Naive thymus-derived CD4-positive, alpha-beta T cell (primary cell): ENCODE measurements at regions not wholly inside any gene's neighbourhood (a gene's known extent, or its start where the extent isn't known, plus 50 kb on each side); places are given as distances from the start of the nearest gene placed in this dataset.

ENCODE experiments used
- ATAC-seq: fragments of 150-1000 bp; cut with Tn5 transposase; 2 replicates; pipeline ENCODE4 v1.10.0; 2021; ENCODE audit warnings: mild to moderate bottlenecking, moderate library complexity
- CTCF ChIA-PET: fragments of 350-600 bp; sonication (Branson Sonifier 250); formaldehyde crosslinking; loops from one replicate; lab custom pipeline; 2021; ENCODE audit warnings: antibody characterized with exemption; lab: Charles Lee
- POLR2A ChIA-PET: fragments of 350-600 bp; sonication (Branson Sonifier 250); formaldehyde crosslinking; loops from one replicate; lab custom pipeline; 2021; ENCODE audit warnings: antibody characterized with exemption, inconsistent platforms; lab: Charles Lee
- DNase-seq, 9 donors: peaks; one replicate each; pipeline versions ENCODE4 v3.0.0 to v3.0.0-alpha.2; 2020 to 2022; ENCODE audit warnings: mixed read lengths in 1 of 9
- H3K27ac ChIP-seq: one replicate; pipeline ENCODE4 v1.7.0; 2013; ENCODE audit warnings: mild to moderate bottlenecking, low read depth, low read length, moderate library complexity
- H3K27me3 ChIP-seq, 2 donors: one replicate each; pipeline ENCODE4 v1.7.0; 2013; ENCODE audit warnings: low read length in 2 of 2, mild to moderate bottlenecking in 2 of 2, moderate library complexity in 2 of 2; ENCODE audit not compliant: control insufficient read depth in 2 of 2, insufficient read depth in 2 of 2
- H3K36me3 ChIP-seq, 3 experiments: 1 replicate in 2 of 3; 2 replicates in 1 of 3; pipeline ENCODE4 v1.7.0; 2013; ENCODE audit warnings: low read length in 3 of 3, mild to moderate bottlenecking in 3 of 3, moderate library complexity in 1 of 3; ENCODE audit not compliant: insufficient read depth in 3 of 3, control insufficient read depth in 2 of 3
- H3K4me1 ChIP-seq, 2 donors: one replicate each; pipeline ENCODE4 v1.7.0; 2013; ENCODE audit warnings: low read length in 2 of 2, mild to moderate bottlenecking in 2 of 2, moderate library complexity in 1 of 2; ENCODE audit not compliant: control insufficient read depth in 2 of 2, insufficient read depth in 2 of 2
- H3K4me3 ChIP-seq: 2 replicates; pipeline ENCODE4 v1.7.0; 2013; ENCODE audit warnings: mild to moderate bottlenecking, low read length
- H3K9me3 ChIP-seq, 3 experiments: 1 replicate in 2 of 3; 2 replicates in 1 of 3; pipeline ENCODE4 v1.7.0; 2013; ENCODE audit warnings: low read length in 3 of 3; ENCODE audit not compliant: control insufficient read depth in 2 of 3
- H3K27ac Mint-ChIP-seq, 9 donors: one replicate each; pipeline ENCODE4 v1.8.0; 2020 to 2022; ENCODE audit warnings: mixed read lengths in 9 of 9, mild to moderate bottlenecking in 8 of 9, moderate library complexity in 5 of 9, inconsistent platforms in 2 of 9
- H3K27me3 Mint-ChIP-seq, 5 donors: one replicate each; pipeline ENCODE4 v1.8.0; 2021 to 2022; ENCODE audit warnings: mixed read lengths in 5 of 5, mild to moderate bottlenecking in 1 of 5
- H3K36me3 Mint-ChIP-seq, 5 donors: one replicate each; pipeline ENCODE4 v1.8.0; 2020 to 2022; ENCODE audit warnings: mixed read lengths in 5 of 5, mild to moderate bottlenecking in 3 of 5, inconsistent platforms in 1 of 5
- H3K4me1 Mint-ChIP-seq, 7 donors: one replicate each; pipeline ENCODE4 v1.8.0; 2020 to 2022; ENCODE audit warnings: mixed read lengths in 7 of 7, mild to moderate bottlenecking in 3 of 7, inconsistent platforms in 1 of 7
- H3K4me3 Mint-ChIP-seq, 10 donors: one replicate each; pipeline ENCODE4 v1.8.0; 2020 to 2022; ENCODE audit warnings: mild to moderate bottlenecking in 10 of 10, mixed read lengths in 10 of 10, moderate library complexity in 6 of 10, inconsistent platforms in 2 of 10
- H3K9me3 Mint-ChIP-seq, 11 donors: one replicate each; pipeline ENCODE4 v1.8.0; 2020 to 2022; ENCODE audit warnings: mixed read lengths in 11 of 11, mild to moderate bottlenecking in 4 of 11, inconsistent platforms in 1 of 11, moderate library complexity in 1 of 11
- intact Hi-C, 2 donors: fragments of 100-400 bp; cut with micrococcal nuclease; formaldehyde crosslinking; loops; one replicate each; pipeline ENCODE4 v1.15.1; 2023

DNA sequence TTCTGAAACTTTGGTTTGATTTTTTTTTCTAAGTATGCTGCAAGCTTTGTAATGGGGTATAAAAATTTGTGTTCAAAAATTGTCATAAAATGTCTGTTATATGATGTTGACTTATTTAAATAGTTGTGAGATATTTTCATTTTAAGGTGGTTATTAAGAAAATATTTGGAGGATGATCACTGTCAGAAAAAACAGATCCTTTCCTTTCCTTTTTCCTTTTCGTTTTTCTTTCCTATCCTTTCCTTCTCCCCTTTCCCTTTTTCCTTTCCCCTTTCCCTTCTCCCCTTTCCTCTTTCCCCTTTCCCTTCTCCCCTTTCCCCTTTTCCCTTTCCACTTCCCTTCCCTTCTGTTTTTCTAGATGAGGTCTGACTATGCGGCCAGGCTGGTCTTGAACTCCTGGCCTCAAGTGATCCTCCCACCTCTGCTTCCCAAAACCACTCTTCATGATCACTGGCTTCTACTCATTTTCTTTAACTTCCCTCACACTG, 640.5 kb downstream of the PLCL1 start:
- H3K9me3 Mint-ChIP-seq, result peaks cover 0 to 3% (median 0%) of the 10 kb centered on the region in 11 donors
- CTCF ChIA-PET, result no interaction called here

DNA sequence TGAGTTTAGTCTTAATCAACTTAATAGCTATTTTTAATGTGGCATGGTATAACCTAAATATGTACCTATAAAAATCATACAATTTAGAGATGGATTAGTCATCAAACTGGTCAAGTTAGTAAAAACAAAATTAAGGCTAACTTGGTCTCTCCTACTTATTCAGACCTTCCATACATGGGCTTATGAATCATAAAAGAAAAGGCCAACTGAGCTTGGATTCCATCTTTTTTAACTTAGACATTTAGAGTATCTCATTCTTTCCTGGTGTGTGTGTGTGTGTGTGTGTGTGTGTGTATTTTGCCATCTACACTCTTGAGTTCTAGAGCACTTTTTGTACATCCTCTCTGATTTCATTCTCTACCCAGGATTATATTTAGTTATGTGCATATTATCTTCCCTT, 637.5 kb downstream of the PLCL1 start:
- no peaks in the 10 kb centered on the region for H3K4me1 ChIP-seq
- ATAC-seq, result no peak
- no peaks in the 10 kb centered on the region for H3K9me3 ChIP-seq
- Mint-ChIP-seq H3K27me3 (peaks cover 2 to 23% (median 11%) of the 10 kb centered on the region in 5 donors), H3K36me3 (no peaks in the 10 kb centered on the region), H3K9me3 (peaks cover 0 to 1% (median 0%) of the 10 kb centered on the region in 11 donors), H3K27ac (no peak overlapping the region), H3K4me1 (peaks cover 0 to 2% (median 0%) of the 10 kb centered on the region in 7 donors), H3K4me3 (no peak overlapping the region)
- peaks cover 0 to 6% of the 10 kb centered on the region in 2 donors for H3K27me3 ChIP-seq
- POLR2A ChIA-PET, result no interaction called here
- CTCF ChIA-PET, result no interaction called here
- no peaks in the 10 kb centered on the region for H3K36me3 ChIP-seq
- no peak overlapping the region for H3K27ac ChIP-seq
- no peak for DNase-seq
- no peak overlapping the region for H3K4me3 ChIP-seq
- intact Hi-C loops, result no loop called here

More for the DNA sequence above, 640.5 kb downstream of the PLCL1 start:
- Mint-ChIP-seq H3K36me3 (no peaks in the 10 kb centered on the region), H3K27ac (no peak overlapping the region), H3K27me3 (peaks cover 0 to 16% (median 11%) of the 10 kb centered on the region in 5 donors), H3K4me3 (no peak overlapping the region), H3K4me1 (no peaks in the 10 kb centered on the region)
- H3K4me1 ChIP-seq, result no peaks in the 10 kb centered on the region
- POLR2A ChIA-PET, result no interaction called here
- no peak for DNase-seq
- no peaks in the 10 kb centered on the region for H3K9me3 ChIP-seq
- H3K27ac ChIP-seq, result no peak overlapping the region
- no peaks in the 10 kb centered on the region for H3K36me3 ChIP-seq
- no peak overlapping the region for H3K4me3 ChIP-seq
- no peak for ATAC-seq
- intact Hi-C loops, result no loop called here
- peaks cover 0 to 3% of the 10 kb centered on the region in 2 donors for H3K27me3 ChIP-seq

DNA sequence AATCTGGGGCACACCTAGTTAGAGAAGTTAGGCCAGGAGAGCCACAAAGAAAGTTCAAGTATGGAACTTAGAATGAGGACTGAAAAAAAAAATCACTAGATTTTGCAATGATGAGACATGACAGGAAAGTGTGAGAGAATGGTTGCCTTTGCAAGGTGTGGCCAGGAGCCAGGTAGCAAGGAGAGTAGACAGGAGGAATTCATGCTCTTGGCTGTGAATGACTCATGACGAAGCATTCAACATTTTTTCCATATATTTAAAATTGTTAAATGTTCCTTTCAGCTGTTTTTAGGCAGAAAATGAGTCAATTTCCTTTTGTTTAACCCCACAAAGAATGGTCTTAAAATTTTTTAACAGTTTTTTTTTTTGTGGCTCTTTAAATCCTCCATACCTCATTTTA, 636.9 kb downstream of the PLCL1 start:
- DNase-seq (no peak), ATAC-seq (no peak)
- Mint-ChIP-seq H3K4me3 (no peak overlapping the region), H3K27ac (no peak overlapping the region), H3K36me3 (no peaks in the 10 kb centered on the region), H3K9me3 (peaks cover 0 to 1% (median 0%) of the 10 kb centered on the region in 11 donors), H3K4me1 (peaks cover 0 to 2% (median 0%) of the 10 kb centered on the region in 7 donors), H3K27me3 (peaks cover 2 to 28% (median 10%) of the 10 kb centered on the region in 5 donors)
- Histone ChIP-seq H3K4me3 (no peak overlapping the region), H3K9me3 (no peaks in the 10 kb centered on the region), H3K4me1 (no peaks in the 10 kb centered on the region), H3K36me3 (no peaks in the 10 kb centered on the region), H3K27me3 (peaks cover 0 to 6% of the 10 kb centered on the region in 2 donors), H3K27ac (no peak overlapping the region)
- intact Hi-C loops, result no loop called here
- ChIA-PET POLR2A (no interaction called here), CTCF (no interaction called here)

DNA sequence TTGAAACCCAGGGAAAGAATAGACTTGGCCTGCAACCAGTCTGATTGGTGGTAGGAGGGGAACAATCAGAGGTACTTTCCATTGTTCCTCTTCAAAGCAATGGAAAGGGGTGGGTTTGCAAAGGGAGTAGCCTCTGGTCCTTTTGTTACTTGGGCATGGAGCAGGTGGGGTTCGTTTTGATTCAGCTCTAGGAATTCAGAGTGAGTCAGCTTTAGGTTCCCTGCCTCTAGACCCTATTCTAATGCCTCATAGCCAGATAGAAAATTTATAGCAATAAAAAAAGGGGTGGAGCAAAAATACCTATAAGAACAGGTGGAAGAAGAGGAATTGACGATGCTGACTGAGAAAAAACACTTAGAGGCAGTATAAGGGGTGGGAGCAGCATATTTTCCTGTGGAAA, 636.4 kb downstream of the PLCL1 start:
- intact Hi-C loops, result no loop called here
- peaks cover 0 to 2% (median 0%) of the 10 kb centered on the region in 7 donors for H3K4me1 Mint-ChIP-seq
- Histone ChIP-seq H3K4me3 (no peak overlapping the region), H3K27me3 (peaks cover 0 to 6% of the 10 kb centered on the region in 2 donors), H3K36me3 (no peaks in the 10 kb centered on the region), H3K4me1 (no peaks in the 10 kb centered on the region), H3K27ac (no peak overlapping the region), H3K9me3 (no peaks in the 10 kb centered on the region)
- no peaks in the 10 kb centered on the region for H3K36me3 Mint-ChIP-seq
- no peak for ATAC-seq
- H3K27me3 Mint-ChIP-seq, result peaks cover 2 to 30% (median 10%) of the 10 kb centered on the region in 5 donors
- H3K9me3 Mint-ChIP-seq, result peaks cover 0 to 1% (median 0%) of the 10 kb centered on the region in 11 donors
- ChIA-PET POLR2A (no interaction called here), CTCF (no interaction called here)
- H3K4me3 Mint-ChIP-seq, result no peak overlapping the region
- no peak for DNase-seq
- no peak overlapping the region for H3K27ac Mint-ChIP-seq

DNA sequence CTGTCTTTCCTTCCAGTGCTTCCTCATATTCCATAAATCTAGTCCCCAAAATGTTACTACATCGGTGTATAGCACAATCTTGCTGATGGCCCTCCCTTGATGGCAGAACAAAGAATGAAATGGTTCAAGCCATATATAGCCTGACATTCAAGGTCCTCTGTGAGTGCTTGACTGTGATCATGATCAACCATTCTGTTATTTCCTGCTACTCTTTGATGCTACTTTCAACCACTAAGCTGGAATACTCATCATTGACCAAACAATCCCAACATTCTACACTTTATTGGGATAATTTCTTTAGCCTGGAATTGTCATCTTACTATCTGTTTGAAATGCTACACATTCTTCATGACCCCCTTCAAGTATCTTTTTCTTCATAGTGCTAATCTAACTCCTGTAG, 633.9 kb downstream of the PLCL1 start:
- H3K27me3 Mint-ChIP-seq, result peaks cover 2 to 30% (median 11%) of the 10 kb centered on the region in 5 donors
- no peaks in the 10 kb centered on the region for H3K36me3 Mint-ChIP-seq
- POLR2A ChIA-PET, result no interaction called here
- ATAC-seq, result no peak
- Histone ChIP-seq H3K27ac (no peak overlapping the region), H3K9me3 (no peaks in the 10 kb centered on the region), H3K36me3 (no peaks in the 10 kb centered on the region), H3K4me1 (no peaks in the 10 kb centered on the region), H3K27me3 (peaks cover 0 to 6% of the 10 kb centered on the region in 2 donors), H3K4me3 (no peak overlapping the region)
- H3K4me3 Mint-ChIP-seq, result no peak overlapping the region
- intact Hi-C loops, result no loop called here
- CTCF ChIA-PET, result no interaction called here
- H3K27ac Mint-ChIP-seq, result no peak overlapping the region
- peaks cover 0 to 2% (median 0%) of the 10 kb centered on the region in 7 donors for H3K4me1 Mint-ChIP-seq
- peaks cover 0 to 2% (median 0%) of the 10 kb centered on the region in 11 donors for H3K9me3 Mint-ChIP-seq
- no peak for DNase-seq

- Histone ChIP-seq H3K36me3 (no peaks in the 10 kb centered on the region), H3K4me1 (no peaks in the 10 kb centered on the region), H3K4me3 (no peak overlapping the region), H3K27me3 (no peaks in the 10 kb centered on the region), H3K9me3 (no peaks in the 10 kb centered on the region), H3K27ac (no peak overlapping the region)
- no peaks in the 10 kb centered on the region for H3K4me1 Mint-ChIP-seq
- ChIA-PET POLR2A (no interaction called here), CTCF (no interaction called here)
- no peak overlapping the region for H3K4me3 Mint-ChIP-seq
- H3K27ac Mint-ChIP-seq, result no peak overlapping the region
- intact Hi-C loops, result no loop called here
- H3K9me3 Mint-ChIP-seq, result peaks cover 0 to 8% (median 0%) of the 10 kb centered on the region in 11 donors
- no peak for DNase-seq
- peaks cover 0 to 6% (median 3%) of the 10 kb centered on the region in 5 donors for H3K27me3 Mint-ChIP-seq
- no peaks in the 10 kb centered on the region for H3K36me3 Mint-ChIP-seq
- no peak for ATAC-seq
Observed at GRCh38 chr2:198424112-198424511, 619.7 kb downstream of the PLCL1 start.

- ChIA-PET POLR2A (no interaction called here), CTCF (no interaction called here)
- Mint-ChIP-seq H3K27ac (no peak overlapping the region), H3K4me3 (no peak overlapping the region), H3K27me3 (peaks cover 0 to 8% (median 2%) of the 10 kb centered on the region in 5 donors), H3K9me3 (no peaks in the 10 kb centered on the region), H3K36me3 (no peaks in the 10 kb centered on the region), H3K4me1 (no peaks in the 10 kb centered on the region)
- no peaks in the 10 kb centered on the region for H3K27me3 ChIP-seq
- no peaks in the 10 kb centered on the region for H3K9me3 ChIP-seq
- no peaks in the 10 kb centered on the region for H3K4me1 ChIP-seq
- ATAC-seq, result no peak
- no peaks in the 10 kb centered on the region for H3K36me3 ChIP-seq
- no peak overlapping the region for H3K27ac ChIP-seq
- DNase-seq, result no peak
- H3K4me3 ChIP-seq, result no peak overlapping the region
- intact Hi-C loops, result no loop called here
Observed at GRCh38 chr2:198417836-198418235, 613.4 kb downstream of the PLCL1 start.
